Progenitor cell of endocrine pancreas (in vitro differentiated cells): ENCODE measurements at regions not wholly inside any gene's neighbourhood (a gene's known extent, or its start where the extent isn't known, plus 50 kb on each side); places are given as distances from the start of the nearest gene placed in this dataset.
A peak's percentile ranks its signal among the peaks of the same experiment; 100 is the strongest.

Experiments
- DNase-seq: peaks from one replicate; pipeline ENCODE4 v3.0.0; 2021; ENCODE audit warnings: low spot score; ENCODE audit not compliant: unreplicated experiment
- H3K27ac Mint-ChIP-seq: 2 replicates; pipeline ENCODE4 v1.8.0; 2021; ENCODE audit warnings: mild to moderate bottlenecking, moderate library complexity, mixed read lengths
- H3K27me3 Mint-ChIP-seq: 2 replicates; pipeline ENCODE4 v1.8.0; 2021; ENCODE audit warnings: mixed read lengths
- H3K36me3 Mint-ChIP-seq: 2 replicates; pipeline ENCODE4 v1.8.0; 2022; ENCODE audit warnings: mixed read lengths; ENCODE audit not compliant: insufficient read depth
- H3K4me1 Mint-ChIP-seq: 2 replicates; pipeline ENCODE4 v1.8.0; 2021; ENCODE audit warnings: low read depth, mixed read lengths
- H3K4me3 Mint-ChIP-seq: 2 replicates; pipeline ENCODE4 v1.8.0; 2021; ENCODE audit warnings: low read depth, mild to moderate bottlenecking, moderate library complexity, mixed read lengths
- H3K9me3 Mint-ChIP-seq: 2 replicates; pipeline ENCODE4 v1.8.0; 2021; ENCODE audit warnings: low read depth, mixed read lengths
- CTCF ChIP-seq: fragments of 200-600 bp; sonication (generic); IDR thresholded peaks from one replicate; pipeline ENCODE4 v1.5.0; 2021; ENCODE audit warnings: antibody characterized with exemption, mild to moderate bottlenecking; ENCODE audit not compliant: unreplicated experiment

GRCh38 chr2:63695583-63695982 lies 106.8 kb downstream of the MDH1 start:
- Mint-ChIP-seq H3K27ac (no peak overlapping the region), H3K4me3 (no peak overlapping the region), H3K27me3 (no peaks in the 10 kb centered on the region), H3K9me3 (no peaks in the 10 kb centered on the region), H3K4me1 (peaks cover 1% of the 10 kb centered on the region), H3K36me3 (no peaks in the 10 kb centered on the region)
- TF ChIP-seq CTCF = no peak
- no peak for DNase-seq

- Mint-ChIP-seq H3K4me3 (no peak overlapping the region), H3K36me3 (no peaks in the 10 kb centered on the region), H3K27ac (no peak overlapping the region), H3K9me3 (no peaks in the 10 kb centered on the region), H3K27me3 (no peaks in the 10 kb centered on the region), H3K4me1 (peaks cover 1% of the 10 kb centered on the region)
- TF ChIP-seq CTCF = no peak
- DNase-seq = no peak
These were observed 107.7 kb downstream of the MDH1 start for GRCh38 chr2:63696496-63696895.

- Mint-ChIP-seq H3K4me3 (no peak overlapping the region), H3K36me3 (no peaks in the 10 kb centered on the region), H3K9me3 (no peaks in the 10 kb centered on the region), H3K4me1 (peaks cover 1% of the 10 kb centered on the region), H3K27me3 (no peaks in the 10 kb centered on the region), H3K27ac (no peak overlapping the region)
- DNase-seq = no peak
- TF ChIP-seq CTCF = no peak
These were observed 108.4 kb downstream of the MDH1 start for GRCh38 chr2:63697160-63697559.

DNA sequence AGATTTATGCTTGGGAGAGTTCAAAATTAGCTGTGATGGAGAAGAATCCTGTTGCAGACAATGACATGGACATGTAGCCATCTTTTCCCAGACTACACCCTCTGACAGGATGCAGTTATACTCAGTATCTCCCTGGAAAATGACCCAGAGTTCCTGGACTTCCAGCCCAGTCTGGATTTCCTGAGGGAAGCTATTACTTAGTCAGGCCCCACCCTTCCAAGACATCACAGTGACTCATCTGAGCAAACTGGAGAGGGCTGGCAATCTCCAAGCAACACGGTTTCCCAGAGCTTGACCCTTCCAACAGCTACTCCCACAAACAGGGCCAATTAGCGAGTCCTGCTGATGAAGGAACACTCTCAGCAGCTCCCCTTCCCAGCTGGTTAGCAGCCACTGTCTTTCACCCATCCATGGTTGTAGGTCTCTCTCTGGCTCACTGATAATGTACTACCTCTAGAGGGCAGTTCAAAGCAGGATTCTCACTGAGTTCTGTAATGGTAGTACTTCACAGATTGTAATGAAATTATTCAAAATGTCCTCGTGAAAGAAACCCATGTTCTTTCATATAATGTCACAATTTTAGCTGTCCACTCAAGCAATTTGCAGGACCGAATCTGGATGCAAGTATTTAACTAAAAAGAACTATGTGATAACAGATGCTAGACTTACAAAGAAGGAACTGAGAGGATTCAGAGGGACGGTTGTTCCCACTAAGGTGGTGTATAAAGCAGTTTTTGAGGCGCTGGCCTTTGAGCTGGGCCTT lies 110.2 kb downstream of the MDH1 start:
- DNase-seq = no peak
- TF ChIP-seq CTCF = peak; percentile 36
- no peaks in the 10 kb centered on the region for H3K27me3 Mint-ChIP-seq
- H3K4me3 Mint-ChIP-seq = no peak overlapping the region
- no peak overlapping the region for H3K27ac Mint-ChIP-seq
- no peaks in the 10 kb centered on the region for H3K9me3 Mint-ChIP-seq
- H3K4me1 Mint-ChIP-seq = no peaks in the 10 kb centered on the region
- no peaks in the 10 kb centered on the region for H3K36me3 Mint-ChIP-seq

DNA sequence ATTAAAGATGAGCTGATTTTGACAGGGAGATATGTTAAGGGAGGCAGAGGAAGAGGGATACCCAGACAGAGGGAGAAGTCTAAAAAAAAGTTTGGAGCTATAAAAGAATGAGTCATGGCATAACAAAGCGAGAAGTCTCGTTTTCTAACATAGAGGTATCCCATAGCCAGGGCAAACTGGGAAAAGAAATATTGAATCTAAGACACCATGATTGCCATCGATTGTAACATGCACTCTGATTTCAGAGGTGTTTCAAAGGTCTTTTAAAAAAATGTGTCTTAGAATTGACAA lies 110.7 kb downstream of the MDH1 start:
- Mint-ChIP-seq H3K36me3 (no peaks in the 10 kb centered on the region), H3K27ac (no peak overlapping the region), H3K4me3 (no peak overlapping the region), H3K27me3 (no peaks in the 10 kb centered on the region), H3K4me1 (no peaks in the 10 kb centered on the region), H3K9me3 (no peaks in the 10 kb centered on the region)
- TF ChIP-seq CTCF = no peak
- no peak for DNase-seq
